Stomach (tissue), 8 donors: ENCODE measurements at regions not wholly inside any gene's neighbourhood (a gene's known extent, or its start where the extent isn't known, plus 50 kb on each side); places are given as distances from the start of the nearest gene placed in this dataset.

Source experiments
- DNase-seq, 2 donors: peaks; one replicate each; pipeline versions ENCODE4 v3.0.0 to v3.0.0-alpha.2; 2013 to 2019
- H3K27ac ChIP-seq, 5 donors: fragments of 200-600 bp in 4 of 5; sonication (generic) in 4 of 5; one replicate each; pipeline ENCODE4 v1.5.1; 2013 to 2019; ENCODE audit warnings: mild to moderate bottlenecking in 1 of 5, moderate library complexity in 1 of 5
- H3K27me3 ChIP-seq, 3 donors: fragments of 200-600 bp; sonication (generic); one replicate each; pipeline ENCODE4 v1.5.1; 2017 to 2019; ENCODE audit warnings: mixed run types in 1 of 3
- H3K36me3 ChIP-seq, 4 donors: fragments of 200-600 bp; sonication (generic); 1 replicate in 3 of 4; 2 replicates in 1 of 4; pipeline ENCODE4 v1.5.1; 2016 to 2019
- H3K4me1 ChIP-seq, 4 donors: fragments of 200-600 bp; sonication (generic); one replicate each; pipeline ENCODE4 v1.5.1; 2016 to 2019
- H3K4me3 ChIP-seq, 4 donors: fragments of 200-600 bp; sonication (generic) in 3 of 4; one replicate each; pipeline ENCODE4 v1.5.1; 2016 to 2019; ENCODE audit warnings: mild to moderate bottlenecking in 1 of 4
- H3K9me3 ChIP-seq, 4 donors: fragments of 200-600 bp; sonication (generic); one replicate each; pipeline ENCODE4 v1.5.1; 2016 to 2019
- EP300 ChIP-seq: sonication (generic); formaldehyde crosslinking; IDR thresholded peaks from one replicate; pipeline ENCODE4 v1.6.1; 2017; ENCODE audit warnings: antibody characterized with exemption
- POLR2A ChIP-seq, 4 donors: fragments of 450-650 bp; IDR thresholded peaks; one replicate each; pipeline ENCODE4 v1.6.1; 2016; ENCODE audit warnings: antibody characterized with exemption in 4 of 4, control low read depth in 2 of 4, mild to moderate bottlenecking in 1 of 4, moderate library complexity in 1 of 4
- POLR2AphosphoS5 ChIP-seq, 3 donors: sonication (generic); formaldehyde crosslinking; IDR thresholded peaks; one replicate each; pipeline ENCODE4 v1.6.1; 2016; ENCODE audit warnings: antibody characterized with exemption in 3 of 3
- WGBS, 5 donors: extraction: QIAGEN DNeasy Blood & Tissue Kit in 3 of 5; methylation state at CpG; one replicate each; pipeline versions ENCODE4 v1.1.5 to v1.1.7; 2013 to 2018; 5-methylcytosine and 5-hydroxymethylcytosine counted together
- intact Hi-C: fragments of 100-400 bp; cut with DNase I; formaldehyde crosslinking; loops from one replicate; pipeline ENCODE4 v1.15.1; 2023; ENCODE audit warnings: low total_unique reads
- TF ChIP-seq, protein P1 (sequence below), 7 experiments: fragments of 450-650 bp in 4 of 7; fragments of 200-600 bp in 3 of 7; sonication (generic) in 3 of 7; IDR thresholded peaks; one replicate each; pipeline ENCODE4 v1.5.1; 2016 to 2019; ENCODE audit warnings: antibody characterized with exemption in 7 of 7, control low read depth in 2 of 7, mild to moderate bottlenecking in 1 of 7
- donor health status: healthy with polysubstance abuse.
- donor health status: Bipolar disorder and iron deficiency.
- donor health status: healthy.

DNA sequence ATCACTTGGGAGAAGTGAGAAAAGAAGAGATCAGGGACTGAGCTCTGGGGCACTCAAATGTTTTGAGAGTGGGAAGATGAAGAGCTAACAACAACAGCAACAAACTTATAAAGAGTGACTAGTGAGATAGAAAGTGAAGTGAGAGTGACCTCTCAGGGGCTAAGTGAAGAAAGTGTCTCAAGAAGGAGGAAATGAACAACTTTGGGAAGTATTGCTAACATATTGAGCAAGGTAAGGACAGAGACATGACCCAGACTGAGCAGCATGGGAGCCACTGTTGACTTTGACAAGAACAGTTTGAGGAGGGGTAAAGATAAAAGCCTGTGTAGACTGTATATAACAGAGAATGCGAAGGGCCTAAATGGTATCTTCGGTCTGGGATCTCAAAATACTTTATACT, 155.1 kb upstream of the BTG1 start:
- H3K4me3 ChIP-seq, result no peak overlapping the region
- intact Hi-C loops, result no loop called here
- H3K27ac ChIP-seq, result no peak overlapping the region
- TF ChIP-seq, protein P1, sequence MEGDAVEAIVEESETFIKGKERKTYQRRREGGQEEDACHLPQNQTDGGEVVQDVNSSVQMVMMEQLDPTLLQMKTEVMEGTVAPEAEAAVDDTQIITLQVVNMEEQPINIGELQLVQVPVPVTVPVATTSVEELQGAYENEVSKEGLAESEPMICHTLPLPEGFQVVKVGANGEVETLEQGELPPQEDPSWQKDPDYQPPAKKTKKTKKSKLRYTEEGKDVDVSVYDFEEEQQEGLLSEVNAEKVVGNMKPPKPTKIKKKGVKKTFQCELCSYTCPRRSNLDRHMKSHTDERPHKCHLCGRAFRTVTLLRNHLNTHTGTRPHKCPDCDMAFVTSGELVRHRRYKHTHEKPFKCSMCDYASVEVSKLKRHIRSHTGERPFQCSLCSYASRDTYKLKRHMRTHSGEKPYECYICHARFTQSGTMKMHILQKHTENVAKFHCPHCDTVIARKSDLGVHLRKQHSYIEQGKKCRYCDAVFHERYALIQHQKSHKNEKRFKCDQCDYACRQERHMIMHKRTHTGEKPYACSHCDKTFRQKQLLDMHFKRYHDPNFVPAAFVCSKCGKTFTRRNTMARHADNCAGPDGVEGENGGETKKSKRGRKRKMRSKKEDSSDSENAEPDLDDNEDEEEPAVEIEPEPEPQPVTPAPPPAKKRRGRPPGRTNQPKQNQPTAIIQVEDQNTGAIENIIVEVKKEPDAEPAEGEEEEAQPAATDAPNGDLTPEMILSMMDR (IDR thresholded peaks at IDR 0.05), result no peak
- no peak for TF ChIP-seq EP300
- no peak for TF ChIP-seq POLR2AphosphoS5 (IDR thresholded peaks at IDR 0.05)
- no peak for TF ChIP-seq POLR2A (IDR thresholded peaks at IDR 0.05)
- 97 to 100% (median 100%) methylated on average over 2 of the region's 2 CpGs for WGBS, 5 donors
- H3K27me3 ChIP-seq, result no peaks in the 10 kb centered on the region
- H3K36me3 ChIP-seq, result no peaks in the 10 kb centered on the region
- H3K9me3 ChIP-seq, result no peaks in the 10 kb centered on the region
- peaks cover 0 to 5% (median 0%) of the 10 kb centered on the region in 4 donors for H3K4me1 ChIP-seq
- DNase-seq, result no peak

DNA sequence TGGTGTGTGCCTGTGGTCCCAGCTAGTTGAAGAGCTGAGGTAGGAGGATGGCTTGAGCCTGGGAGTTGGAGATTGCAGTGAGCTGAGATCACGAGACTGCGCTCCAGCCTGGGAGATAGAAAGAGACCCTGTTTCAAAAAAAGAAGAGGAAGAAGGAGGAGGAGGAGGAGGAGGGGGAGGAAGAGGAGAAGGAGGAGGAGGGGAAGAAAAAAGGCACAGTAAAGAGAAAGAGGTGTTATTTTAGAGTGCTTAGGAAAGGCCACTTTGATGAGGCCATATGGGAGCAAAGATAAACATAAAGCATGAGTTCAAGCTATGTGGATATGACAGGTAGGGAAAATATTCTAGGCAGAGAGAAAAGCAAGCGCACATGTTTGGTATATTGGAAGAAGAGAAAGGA, 154.1 kb upstream of the BTG1 start:
- intact Hi-C loops, result no loop called here
- no peak for TF ChIP-seq POLR2AphosphoS5 (IDR thresholded peaks at IDR 0.05)
- no peak for TF ChIP-seq POLR2A (IDR thresholded peaks at IDR 0.05)
- TF ChIP-seq EP300, result no peak
- TF ChIP-seq, protein P1 (IDR thresholded peaks at IDR 0.05), result no peak
- Histone ChIP-seq H3K27me3 (no peaks in the 10 kb centered on the region), H3K4me1 (peaks cover 0 to 5% (median 0%) of the 10 kb centered on the region in 4 donors), H3K4me3 (no peak overlapping the region), H3K27ac (no peak overlapping the region), H3K36me3 (no peaks in the 10 kb centered on the region), H3K9me3 (no peaks in the 10 kb centered on the region)
- 96 to 100% (median 97%) methylated on average over 3 of the region's 3 CpGs for WGBS, 5 donors
- DNase-seq, result no peak

DNA sequence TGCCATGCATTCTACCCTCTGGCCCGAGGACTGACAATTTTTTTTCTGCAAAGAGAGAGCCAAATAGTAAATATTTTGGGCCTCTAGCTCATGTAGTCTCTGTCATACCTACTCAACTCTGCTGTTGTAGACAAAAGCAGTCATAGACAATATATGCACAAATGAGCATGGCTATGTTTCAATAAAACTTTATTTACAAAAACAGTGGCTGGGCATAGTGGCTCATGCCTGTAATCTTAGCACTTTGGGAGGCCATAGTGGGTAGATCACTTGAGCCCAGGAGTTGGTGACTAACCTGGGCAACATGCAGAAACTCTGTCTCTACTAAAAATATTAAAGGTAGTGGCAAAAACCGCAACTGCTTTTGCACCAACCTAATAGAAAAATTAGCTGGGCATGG, 153.7 kb upstream of the BTG1 start:
- intact Hi-C loops, result no loop called here
- DNase-seq, result no peak
- Histone ChIP-seq H3K4me3 (no peak overlapping the region), H3K27ac (no peak overlapping the region), H3K27me3 (no peaks in the 10 kb centered on the region), H3K4me1 (peaks cover 0 to 5% (median 0%) of the 10 kb centered on the region in 4 donors), H3K9me3 (no peaks in the 10 kb centered on the region), H3K36me3 (no peaks in the 10 kb centered on the region)
- TF ChIP-seq, protein P1 (IDR thresholded peaks at IDR 0.05), result no peak
- no peak for TF ChIP-seq POLR2AphosphoS5 (IDR thresholded peaks at IDR 0.05)
- 48 to 99% (median 69%) methylated on average over 2 of the region's 2 CpGs for WGBS, 5 donors

DNA sequence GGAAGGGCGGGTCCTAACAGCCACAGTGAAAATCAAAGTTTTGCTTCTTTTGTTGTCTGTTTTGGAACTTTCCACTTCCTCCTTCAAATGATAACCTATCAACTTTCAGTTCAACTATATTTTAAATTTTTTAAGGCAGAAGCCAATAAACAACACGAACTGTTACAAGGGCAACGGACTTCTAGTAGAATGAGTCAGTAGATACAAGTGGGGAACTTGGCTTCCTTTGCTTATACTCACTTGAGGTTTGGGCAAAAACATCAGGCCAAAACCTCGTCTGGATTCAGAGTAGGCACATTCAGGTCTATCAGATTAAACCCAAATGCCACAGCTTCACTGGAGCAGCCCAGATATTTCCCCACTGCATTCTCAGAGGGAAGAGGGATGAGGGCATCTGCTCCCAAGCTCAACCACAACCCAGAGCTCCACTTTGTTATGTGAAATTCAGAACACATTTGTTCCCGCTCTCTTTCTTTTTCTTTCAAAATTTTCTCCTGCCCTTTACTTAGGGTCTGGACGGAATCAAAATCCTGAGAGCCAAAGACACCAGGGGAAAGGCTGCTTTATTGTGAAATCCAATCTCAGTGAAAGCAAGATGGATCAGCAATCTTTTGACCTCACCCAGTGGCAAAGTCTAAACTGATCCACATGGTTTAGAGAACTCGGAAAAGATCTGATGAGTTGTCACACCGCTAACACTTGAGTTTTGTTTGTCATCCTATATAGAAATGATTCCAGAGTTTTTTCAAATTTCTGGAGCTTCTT, 152.5 kb upstream of the BTG1 start:
- H3K4me3 ChIP-seq, result no peak overlapping the region
- no peaks in the 10 kb centered on the region for H3K9me3 ChIP-seq
- DNase-seq, result no peak
- H3K36me3 ChIP-seq, result no peaks in the 10 kb centered on the region
- H3K27me3 ChIP-seq, result no peaks in the 10 kb centered on the region
- H3K27ac ChIP-seq, result peak overlapping the region in 3 of 5 donors; percentile 25 to 59 (median 40)
- H3K4me1 ChIP-seq, result peaks cover 0 to 5% (median 0%) of the 10 kb centered on the region in 4 donors
- TF ChIP-seq POLR2AphosphoS5 (IDR thresholded peaks at IDR 0.05), result no peak
- TF ChIP-seq, protein P1 (IDR thresholded peaks at IDR 0.05), result no peak
- TF ChIP-seq EP300, result no peak
- intact Hi-C loops, result no loop called here
- 64 to 71% (median 68%) methylated on average over 8 of the region's 8 CpGs for WGBS, 5 donors
